Fibroblast of lung (primary cell): ENCODE measurements at regions not wholly inside any gene's neighbourhood (a gene's known extent, or its start where the extent isn't known, plus 50 kb on each side); places are given as distances from the start of the nearest gene placed in this dataset.

ENCODE experiments used
- DNase-seq, 2 donors: peaks; one replicate each; pipeline versions ENCODE4 v3.0.0 to v3.0.0-alpha.2; 2010; ENCODE audit warnings: low read depth in 2 of 2
- H2AFZ ChIP-seq: 2 replicates; pipeline ENCODE4 v1.5.1; 2012; ENCODE audit warnings: low read length, control low read depth, inconsistent platforms
- H3K27ac ChIP-seq: 2 replicates; pipeline ENCODE4 v1.5.1; 2011; ENCODE audit warnings: low read length, control low read depth; ENCODE audit not compliant: insufficient read depth
- H3K27me3 ChIP-seq: 2 replicates; pipeline ENCODE4 v1.5.1; 2011; ENCODE audit warnings: mild to moderate bottlenecking, low read length; ENCODE audit not compliant: control insufficient read depth, insufficient read depth
- H3K36me3 ChIP-seq: 2 replicates; pipeline ENCODE4 v1.5.1; 2011; ENCODE audit warnings: low read length; ENCODE audit not compliant: control insufficient read depth, insufficient read depth
- H3K4me1 ChIP-seq: 2 replicates; pipeline ENCODE4 v1.5.1; 2011; ENCODE audit warnings: low read length; ENCODE audit not compliant: control insufficient read depth, insufficient read depth; ENCODE audit errors: extremely low read depth
- H3K4me2 ChIP-seq: 2 replicates; pipeline ENCODE4 v1.5.1; 2011; ENCODE audit warnings: low read length, control low read depth; ENCODE audit not compliant: insufficient read depth; ENCODE audit errors: extremely low read depth
- H3K4me3 ChIP-seq, 4 experiments: fragments of 200-600 bp in 1 of 4; sonication (generic) in 1 of 4; replicated peaks in 1 of 4; 2 replicates each; pipeline ENCODE4 v1.5.1; 2011 to 2016; ENCODE audit warnings: low read length in 4 of 4, low read depth in 3 of 4, mild to moderate bottlenecking in 3 of 4, control low read depth in 2 of 4, inconsistent platforms in 1 of 4, mixed read lengths in 1 of 4; ENCODE audit not compliant: insufficient read depth in 1 of 4; ENCODE audit errors: control extremely low read depth in 1 of 4
- H3K79me2 ChIP-seq: 2 replicates; pipeline ENCODE4 v1.5.1; 2012; ENCODE audit warnings: mild to moderate bottlenecking, low read length, inconsistent platforms; ENCODE audit not compliant: control insufficient read depth, insufficient read depth
- H3K9ac ChIP-seq: 2 replicates; pipeline ENCODE4 v1.5.1; 2011; ENCODE audit warnings: mild to moderate bottlenecking, low read length, control low read depth; ENCODE audit not compliant: insufficient read depth
- H3K9me3 ChIP-seq: 2 replicates; pipeline ENCODE4 v1.5.1; 2012; ENCODE audit warnings: low read depth, low read length; ENCODE audit not compliant: control insufficient read depth, insufficient read depth
- H4K20me1 ChIP-seq: 2 replicates; pipeline ENCODE4 v1.5.1; 2011; ENCODE audit warnings: low read length; ENCODE audit not compliant: control insufficient read depth, insufficient read depth; ENCODE audit errors: extremely low read depth
- CTCF ChIP-seq, 2 donors: IDR thresholded peaks in 1 of 2; conservative IDR thresholded peaks in 1 of 2; 1 replicate in 1 of 2; 2 replicates in 1 of 2; pipeline ENCODE4 v1.5.1; 2011 to 2012; ENCODE audit warnings: low read length in 2 of 2, control low read depth in 1 of 2, inconsistent platforms in 1 of 2, low read depth in 1 of 2, mild to moderate bottlenecking in 1 of 2
- EZH2 ChIP-seq: IDR thresholded peaks from 2 replicates; pipeline ENCODE4 v1.5.1; 2012; ENCODE audit warnings: low read length, control low read depth, mild to moderate bottlenecking; ENCODE audit errors: missing control alignments

- Histone ChIP-seq H3K79me2 (no peaks in the 10 kb centered on the region), H3K4me2 (no peak overlapping the region), H3K27ac (no peak overlapping the region), H3K9me3 (no peaks in the 10 kb centered on the region), H3K4me3 (no peak overlapping the region), H3K36me3 (no peaks in the 10 kb centered on the region), H2AFZ (no peak overlapping the region), H3K4me1 (no peaks in the 10 kb centered on the region), H4K20me1 (no peaks in the 10 kb centered on the region), H3K9ac (no peak overlapping the region), H3K27me3 (no peaks in the 10 kb centered on the region)
- peak in 1 of 2 donors; percentile 16 for DNase-seq
- TF ChIP-seq CTCF (conservative IDR thresholded peaks at IDR 0.05 in 1 of 2, IDR thresholded peaks at IDR 0.05 in 1 of 2; ENCODE audit: low read depth in 1 of 2, low read length in 2 of 2) (no peak), EZH2 (no peak)
Observed at GRCh38 chr12:41881891-41882805, 262.5 kb downstream of the GXYLT1 start.

- TF ChIP-seq CTCF (conservative IDR thresholded peaks at IDR 0.05 in 1 of 2, IDR thresholded peaks at IDR 0.05 in 1 of 2; ENCODE audit: low read depth in 1 of 2, low read length in 2 of 2) = no peak
- TF ChIP-seq EZH2 = no peak
- Histone ChIP-seq H3K4me1 (no peaks in the 10 kb centered on the region), H3K79me2 (no peaks in the 10 kb centered on the region), H3K9me3 (no peaks in the 10 kb centered on the region), H2AFZ (no peak overlapping the region), H3K27me3 (no peaks in the 10 kb centered on the region), H3K4me2 (no peak overlapping the region), H3K9ac (no peak overlapping the region), H3K36me3 (no peaks in the 10 kb centered on the region), H3K27ac (no peak overlapping the region), H4K20me1 (no peaks in the 10 kb centered on the region), H3K4me3 (no peak overlapping the region)
- no peak for DNase-seq
Observed at GRCh38 chr12:41869432-41869831, 275.2 kb downstream of the GXYLT1 start.

- H3K27ac ChIP-seq = no peak overlapping the region
- H2AFZ ChIP-seq = no peak overlapping the region
- no peaks in the 10 kb centered on the region for H3K4me1 ChIP-seq
- no peak overlapping the region for H3K4me2 ChIP-seq
- no peaks in the 10 kb centered on the region for H3K27me3 ChIP-seq
- H3K79me2 ChIP-seq = no peaks in the 10 kb centered on the region
- H4K20me1 ChIP-seq = no peaks in the 10 kb centered on the region
- no peaks in the 10 kb centered on the region for H3K9me3 ChIP-seq
- H3K4me3 ChIP-seq = no peak overlapping the region
- TF ChIP-seq EZH2 = no peak
- TF ChIP-seq CTCF (conservative IDR thresholded peaks at IDR 0.05 in 1 of 2, IDR thresholded peaks at IDR 0.05 in 1 of 2; ENCODE audit: low read depth in 1 of 2, low read length in 2 of 2) = no peak
- no peak overlapping the region for H3K9ac ChIP-seq
- DNase-seq = no peak
- no peaks in the 10 kb centered on the region for H3K36me3 ChIP-seq
Observed at GRCh38 chr12:41866878-41867430, 277.7 kb downstream of the GXYLT1 start.
